ENCODE measurements at regions not wholly inside any gene's neighbourhood (a gene's known extent, or its start where the extent isn't known, plus 50 kb on each side); places are given as distances from the start of the nearest gene placed in this dataset.

DNA sequence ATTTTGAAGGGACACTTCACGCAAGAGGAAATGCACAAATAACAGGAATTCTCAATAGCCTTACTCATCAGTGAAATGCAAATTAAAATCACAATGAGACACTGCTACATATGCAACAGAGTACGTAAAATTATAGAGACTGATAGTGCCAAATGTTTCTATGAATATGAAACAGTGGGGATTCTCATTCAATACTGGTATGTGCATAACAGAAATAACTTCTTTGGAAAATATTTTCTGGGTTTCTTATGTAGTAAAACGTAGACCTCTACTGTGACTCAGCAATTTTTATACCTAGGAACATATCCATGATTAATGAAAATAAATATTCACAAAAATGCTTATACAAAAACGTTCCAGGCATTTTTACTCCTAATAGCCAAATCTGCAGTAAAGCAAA is 1625.2 kb downstream of the MAT2B start:
- TF ChIP-seq CTCF (IDR thresholded peaks at IDR 0.05; ENCODE audit: control extremely low read depth, extremely low read depth, low read depth, missing control alignments): no peak
- ChIA-PET POLR2A (no interaction called here), CTCF (no interaction called here)
- DNase-seq (ENCODE audit: extremely low spot score): no peak

- ChIA-PET CTCF (no interaction called here), POLR2A (no interaction called here)
- TF ChIP-seq CTCF (IDR thresholded peaks at IDR 0.05; ENCODE audit: control extremely low read depth, extremely low read depth, low read depth, missing control alignments): no peak
- no peak for DNase-seq (ENCODE audit: extremely low spot score)
Observed at GRCh38 chr5:165134155-165134554, 1628.7 kb downstream of the MAT2B start.

DNA sequence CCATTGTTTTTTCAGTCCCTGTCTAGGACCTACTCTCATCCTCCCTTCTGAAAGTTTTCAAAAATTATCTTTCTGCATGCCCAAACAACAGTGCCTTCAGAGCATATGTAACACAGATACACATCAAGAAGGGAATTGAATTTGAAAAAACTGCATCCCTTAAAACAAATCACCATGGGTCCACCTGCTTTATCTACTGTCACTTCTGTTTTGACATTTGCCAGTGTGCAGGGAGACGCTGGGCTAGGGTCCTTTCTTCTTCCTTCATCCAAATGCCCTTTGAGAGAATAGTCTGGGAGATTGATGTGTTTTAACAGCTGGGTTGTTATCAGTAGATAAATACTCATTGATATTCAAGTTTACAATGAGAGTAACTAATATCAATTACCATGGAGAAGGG is 1630.1 kb downstream of the MAT2B start:
- TF ChIP-seq CTCF (IDR thresholded peaks at IDR 0.05; ENCODE audit: control extremely low read depth, extremely low read depth, low read depth, missing control alignments): no peak
- ChIA-PET POLR2A (no interaction called here), CTCF (no interaction called here)
- no peak for DNase-seq (ENCODE audit: extremely low spot score)

- CTCF ChIA-PET: interaction anchor here (1.8 kb wide), 1 partner anchor 11 kb away, joined by 4 read pairs; no protein-coding TSS in a partner anchor
Observed at GRCh38 chr5:165137701-165138100, 1632.3 kb downstream of the MAT2B start.

GRCh38 chr5:165138236-165138635 is 1632.8 kb downstream of the MAT2B start:
- ChIA-PET POLR2A (no interaction called here), CTCF (interaction anchor here (1.8 kb wide), 1 partner anchor 11 kb away, joined by 4 read pairs; no protein-coding TSS in a partner anchor)
- DNase-seq (ENCODE audit: extremely low spot score): no peak
- TF ChIP-seq CTCF (IDR thresholded peaks at IDR 0.05; ENCODE audit: control extremely low read depth, extremely low read depth, low read depth, missing control alignments): no peak

More at GRCh38 chr5:165137701-165138100, 1632.3 kb downstream of the MAT2B start:
- DNase-seq (ENCODE audit: extremely low spot score): no peak
- TF ChIP-seq CTCF (IDR thresholded peaks at IDR 0.05; ENCODE audit: control extremely low read depth, extremely low read depth, low read depth, missing control alignments): no peak
- POLR2A ChIA-PET: no interaction called here

- no peak for DNase-seq (ENCODE audit: extremely low spot score)
- TF ChIP-seq CTCF (IDR thresholded peaks at IDR 0.05; ENCODE audit: control extremely low read depth, extremely low read depth, low read depth, missing control alignments): no peak
- ChIA-PET POLR2A (no interaction called here), CTCF (interaction anchor here (1.8 kb wide), 1 partner anchor 10 kb away, joined by 4 read pairs; no protein-coding TSS in a partner anchor)
Observed at GRCh38 chr5:165139262-165139661, 1633.8 kb downstream of the MAT2B start.

DNA sequence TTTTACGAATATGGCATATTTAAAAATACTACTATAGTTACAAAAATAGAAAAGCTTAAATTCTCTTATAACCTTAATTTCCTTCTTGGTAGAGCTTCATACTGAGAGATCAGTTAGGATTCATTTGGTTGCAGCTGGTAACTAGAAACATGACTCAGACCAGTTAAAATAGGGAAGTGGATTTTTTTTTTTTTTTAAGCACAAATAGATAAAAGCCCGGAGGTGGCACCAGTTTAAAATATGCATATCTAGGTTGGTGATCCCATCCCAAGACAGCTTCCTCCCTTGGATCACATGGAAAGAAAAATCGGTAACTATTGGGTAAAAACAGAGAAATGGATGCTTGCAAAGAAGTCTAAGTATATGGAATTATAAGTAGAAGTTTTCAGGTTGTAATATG is 1634.3 kb downstream of the MAT2B start:
- POLR2A ChIA-PET: no interaction called here
- CTCF ChIA-PET: interaction anchor here (1.8 kb wide), 1 partner anchor 9 kb away, joined by 4 read pairs; no protein-coding TSS in a partner anchor
- no peak for TF ChIP-seq CTCF (IDR thresholded peaks at IDR 0.05; ENCODE audit: control extremely low read depth, extremely low read depth, low read depth, missing control alignments)

More for the DNA sequence above, 1634.3 kb downstream of the MAT2B start:
- no peak for DNase-seq (ENCODE audit: extremely low spot score)

Measured in GM10248 (cell line).